H54 (cell line): ENCODE measurements at regions not wholly inside any gene's neighbourhood (a gene's known extent, or its start where the extent isn't known, plus 50 kb on each side); places are given as distances from the start of the nearest gene placed in this dataset.
"Not testable (repeated sequence)": the region's sequence is repeated elsewhere in the genome, so short reads cannot be mapped to it uniquely, and the experiment has no call there.

Experiments used
- DNase-seq: peaks from one replicate; pipeline ENCODE4 v3.0.0; 2011; ENCODE audit warnings: low spot score, mixed read lengths; ENCODE audit not compliant: insufficient read length
- FAIRE-seq: peaks from 3 replicates; lab custom pipeline; 2011; peaks lifted over from hg19 to GRCh38; lab: Jason Lieb, UNC
- POLR2A ChIP-seq: IDR thresholded peaks from 2 replicates; pipeline ENCODE4 v1.6.1; 2011; ENCODE audit warnings: low read depth, mild to moderate bottlenecking, low read length

- FAIRE-seq, result no peak
- DNase-seq, result no peak
- TF ChIP-seq POLR2A, result no peak
These were observed 53.0 kb downstream of the ACTBL2 start for GRCh38 chr5:57429513-57430120.

GRCh38 chr5:57429021-57429420 lies 53.6 kb downstream of the ACTBL2 start:
- not testable (repeated sequence) for DNase-seq, FAIRE-seq

- no peak for TF ChIP-seq POLR2A
- DNase-seq, result no peak
- no peak for FAIRE-seq
These were observed 59.6 kb downstream of the ACTBL2 start for GRCh38 chr5:57422993-57423392.

GRCh38 chr5:57422341-57422740 lies 60.3 kb downstream of the ACTBL2 start:
- DNase-seq, result no peak
- FAIRE-seq, result no peak
- TF ChIP-seq POLR2A, result no peak

GRCh38 chr5:57420801-57421200 lies 61.8 kb downstream of the ACTBL2 start:
- no peak for DNase-seq
- FAIRE-seq, result no peak
- TF ChIP-seq POLR2A, result no peak

GRCh38 chr5:57417971-57418370 lies 64.6 kb downstream of the ACTBL2 start:
- DNase-seq (no peak), FAIRE-seq (no peak)
- no peak for TF ChIP-seq POLR2A

- TF ChIP-seq POLR2A, result no peak
- DNase-seq (no peak), FAIRE-seq (no peak)
These were observed 65.3 kb downstream of the ACTBL2 start for GRCh38 chr5:57417320-57417719.

- DNase-seq, result no peak
- no peak for FAIRE-seq
- TF ChIP-seq POLR2A, result no peak
These were observed 66.2 kb downstream of the ACTBL2 start for GRCh38 chr5:57416278-57416994.

GRCh38 chr5:57414857-57415256 lies 67.8 kb downstream of the ACTBL2 start:
- TF ChIP-seq POLR2A, result no peak
- no peak for FAIRE-seq
- DNase-seq, result no peak

GRCh38 chr5:57414191-57414590 lies 68.4 kb downstream of the ACTBL2 start:
- DNase-seq (no peak), FAIRE-seq (no peak)
- no peak for TF ChIP-seq POLR2A

- FAIRE-seq (no peak), DNase-seq (no peak)
- TF ChIP-seq POLR2A, result no peak
These were observed 69.5 kb downstream of the ACTBL2 start for GRCh38 chr5:57413145-57413544.

- DNase-seq, result no peak
- no peak for TF ChIP-seq POLR2A
- FAIRE-seq, result no peak
These were observed 69.9 kb downstream of the ACTBL2 start for GRCh38 chr5:57412680-57413079.

GRCh38 chr5:57411982-57412381 lies 70.6 kb downstream of the ACTBL2 start:
- DNase-seq, result peak; percentile 31
- peak; percentile 72 for FAIRE-seq
- no peak for TF ChIP-seq POLR2A

- DNase-seq (no peak), FAIRE-seq (no peak)
- TF ChIP-seq POLR2A, result no peak
These were observed 72.0 kb downstream of the ACTBL2 start for GRCh38 chr5:57410374-57411320.

- no peak for TF ChIP-seq POLR2A
- FAIRE-seq, result no peak
- DNase-seq, result no peak
These were observed 73.9 kb downstream of the ACTBL2 start for GRCh38 chr5:57408714-57409113.
